HG03045 (cell line): ENCODE measurements at regions not wholly inside any gene's neighbourhood (a gene's known extent, or its start where the extent isn't known, plus 50 kb on each side); places are given as distances from the start of the nearest gene placed in this dataset.

Experiments used
- ATAC-seq: cut with Tn5 transposase; IDR thresholded peaks from one replicate; pipeline ENCODE4 v1.9.1; 2021; ENCODE audit warnings: mild to moderate bottlenecking, moderate library complexity; ENCODE audit not compliant: unreplicated experiment

- no peak for ATAC-seq
These were observed 200.9 kb downstream of the GADD45G start for GRCh38 chr9:89805571-89806292.

GRCh38 chr9:89806371-89807100, 201.7 kb downstream of the GADD45G start:
- ATAC-seq = no peak

GRCh38 chr9:89807101-89807395, 202.2 kb downstream of the GADD45G start:
- no peak for ATAC-seq

GRCh38 chr9:89807682-89808075, 202.9 kb downstream of the GADD45G start:
- ATAC-seq = no peak

- ATAC-seq = no peak
These were observed 203.4 kb downstream of the GADD45G start for GRCh38 chr9:89808076-89808755.

GRCh38 chr9:89808756-89809181, 204.0 kb downstream of the GADD45G start:
- no peak for ATAC-seq

GRCh38 chr9:89810431-89810830, 205.6 kb downstream of the GADD45G start:
- ATAC-seq = no peak

GRCh38 chr9:89811356-89811755, 206.5 kb downstream of the GADD45G start:
- ATAC-seq = no peak

- no peak for ATAC-seq
These were observed 207.2 kb downstream of the GADD45G start for GRCh38 chr9:89811886-89812450.

- ATAC-seq = no peak
These were observed 207.9 kb downstream of the GADD45G start for GRCh38 chr9:89812556-89813181.

- ATAC-seq = no peak
These were observed 208.7 kb downstream of the GADD45G start for GRCh38 chr9:89813482-89813881.

- ATAC-seq = no peak
These were observed 209.7 kb downstream of the GADD45G start for GRCh38 chr9:89814340-89815040.

- ATAC-seq = peak; percentile 48
These were observed 210.5 kb downstream of the GADD45G start for GRCh38 chr9:89815061-89815902.

GRCh38 chr9:89815903-89816573, 211.2 kb downstream of the GADD45G start:
- peak; percentile 87 for ATAC-seq

GRCh38 chr9:89817151-89817950, 212.5 kb downstream of the GADD45G start:
- no peak for ATAC-seq

GRCh38 chr9:89820337-89820736, 215.5 kb downstream of the GADD45G start:
- no peak for ATAC-seq

GRCh38 chr9:89821081-89821480, 216.3 kb downstream of the GADD45G start:
- ATAC-seq = no peak

GRCh38 chr9:89822996-89823395, 218.2 kb downstream of the GADD45G start:
- no peak for ATAC-seq
